Chondrocyte (in vitro differentiated cells): ENCODE measurements at regions not wholly inside any gene's neighbourhood (a gene's known extent, or its start where the extent isn't known, plus 50 kb on each side); places are given as distances from the start of the nearest gene placed in this dataset.

Experiments
- DNase-seq: peaks from one replicate; pipeline ENCODE4 v3.0.0; 2021; ENCODE audit warnings: mixed read lengths, low spot score
- H3K27ac Mint-ChIP-seq: one replicate; pipeline ENCODE4 v1.8.0; 2021; ENCODE audit warnings: mild to moderate bottlenecking, moderate library complexity, mixed read lengths; ENCODE audit not compliant: unreplicated experiment
- H3K27me3 Mint-ChIP-seq: 2 replicates; pipeline ENCODE4 v1.8.0; 2021; ENCODE audit warnings: low read depth, mixed read lengths
- H3K36me3 Mint-ChIP-seq: 2 replicates; pipeline ENCODE4 v1.8.0; 2021; ENCODE audit warnings: low read depth, mixed read lengths
- H3K4me1 Mint-ChIP-seq: 2 replicates; pipeline ENCODE4 v1.8.0; 2021; ENCODE audit warnings: low read depth, mild to moderate bottlenecking, mixed read lengths
- H3K4me3 Mint-ChIP-seq: one replicate; pipeline ENCODE4 v1.8.0; 2021; ENCODE audit warnings: mild to moderate bottlenecking, moderate library complexity, mixed read lengths; ENCODE audit not compliant: unreplicated experiment
- H3K9me3 Mint-ChIP-seq: 2 replicates; pipeline ENCODE4 v1.8.0; 2021; ENCODE audit warnings: low read depth, mixed read lengths
- CTCF ChIP-seq: fragments of 200-600 bp; sonication (generic); IDR thresholded peaks from 2 replicates; pipeline ENCODE4 v1.5.0; 2021; ENCODE audit warnings: antibody characterized with exemption, mild to moderate bottlenecking, moderate library complexity

DNA sequence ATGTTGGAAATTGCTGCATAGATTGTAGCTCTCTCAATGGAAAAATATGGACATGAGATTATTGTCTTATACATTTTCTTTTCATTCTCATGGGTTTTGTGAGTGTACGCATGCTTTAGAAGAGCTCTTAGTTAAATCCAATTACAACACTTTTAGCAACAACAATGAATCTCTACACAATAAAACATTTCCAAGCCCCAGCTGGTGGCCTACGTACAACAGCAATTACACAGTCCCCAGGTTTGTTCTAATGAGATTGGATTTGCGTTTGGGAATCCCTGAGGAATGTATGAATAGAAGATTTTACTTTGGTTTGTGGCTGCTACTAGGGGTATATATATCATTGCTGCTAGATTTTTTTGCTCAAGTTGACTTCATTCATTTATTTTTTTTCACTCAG, 98.6 kb downstream of the FHDC1 start:
- H3K4me1 Mint-ChIP-seq = peaks cover 15% of the 10 kb centered on the region
- H3K4me3 Mint-ChIP-seq = no peak overlapping the region
- peaks cover 4% of the 10 kb centered on the region for H3K36me3 Mint-ChIP-seq
- peaks cover 8% of the 10 kb centered on the region for H3K9me3 Mint-ChIP-seq
- no peak for DNase-seq
- no peak for TF ChIP-seq CTCF
- H3K27me3 Mint-ChIP-seq = no peaks in the 10 kb centered on the region
- H3K27ac Mint-ChIP-seq = no peak overlapping the region

DNA sequence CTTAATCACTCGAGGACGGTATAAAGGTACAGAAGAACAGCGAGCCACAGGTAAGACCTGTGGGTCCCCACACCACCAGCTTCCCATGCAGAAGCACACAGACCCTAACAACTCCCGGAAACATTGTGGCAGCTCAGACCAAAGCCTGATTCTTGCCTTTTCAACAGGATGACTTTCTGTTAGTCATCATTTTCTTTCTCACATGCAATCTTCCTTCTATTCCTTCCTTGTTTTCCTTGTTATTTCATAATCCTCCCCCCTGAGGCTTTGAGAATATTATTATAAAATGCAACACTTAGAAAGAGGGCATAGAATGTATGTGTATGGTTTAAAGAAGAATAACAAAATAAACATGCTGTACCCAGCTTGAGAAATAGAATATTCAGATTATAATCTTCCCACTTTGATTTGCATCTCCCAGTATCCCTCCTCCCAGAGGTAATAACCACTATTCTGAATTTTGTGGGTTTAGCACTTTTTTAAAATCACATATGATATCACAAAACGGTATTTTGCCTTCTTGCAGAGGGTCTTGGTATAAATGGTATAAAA, 100.9 kb downstream of the FHDC1 start:
- Mint-ChIP-seq H3K4me1 (peaks cover 15% of the 10 kb centered on the region), H3K36me3 (no peaks in the 10 kb centered on the region), H3K4me3 (no peak overlapping the region), H3K9me3 (no peaks in the 10 kb centered on the region), H3K27ac (no peak overlapping the region), H3K27me3 (no peaks in the 10 kb centered on the region)
- TF ChIP-seq CTCF = no peak
- DNase-seq = no peak

DNA sequence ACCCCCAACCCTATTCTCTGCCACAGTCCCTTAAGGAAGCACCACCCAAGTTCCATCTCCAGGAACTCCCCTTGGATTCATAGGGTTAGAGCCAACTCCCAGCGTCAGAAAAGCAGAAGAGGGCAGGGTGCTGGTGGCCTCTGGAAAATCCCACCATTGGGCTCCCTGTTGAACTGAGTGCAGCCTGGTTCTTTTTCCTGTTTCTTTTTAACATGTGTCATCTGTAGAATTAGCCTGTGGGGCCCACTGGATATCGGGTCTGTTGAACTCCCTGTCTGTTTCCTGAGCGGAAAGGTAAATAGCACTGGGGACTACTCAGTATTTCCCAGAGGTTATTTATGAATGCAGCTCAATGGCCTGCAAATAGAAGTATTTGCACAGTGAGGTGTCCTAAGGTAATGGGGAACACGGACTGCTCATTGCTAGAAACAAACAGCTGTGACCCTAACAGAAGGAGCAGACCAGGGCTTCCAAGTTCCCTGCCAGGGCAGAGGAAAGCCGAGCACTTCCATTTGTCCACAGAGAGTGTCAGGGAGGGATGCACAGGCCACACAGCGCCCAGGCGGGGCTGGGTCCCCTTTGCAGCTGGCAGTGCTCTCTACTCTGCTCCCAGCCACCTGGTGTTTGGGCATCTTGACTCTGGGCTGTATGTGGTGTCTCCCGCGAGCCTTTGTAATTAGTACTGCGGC, 102.6 kb downstream of the FHDC1 start:
- no peaks in the 10 kb centered on the region for H3K27me3 Mint-ChIP-seq
- no peaks in the 10 kb centered on the region for H3K9me3 Mint-ChIP-seq
- H3K4me3 Mint-ChIP-seq = no peak overlapping the region
- H3K27ac Mint-ChIP-seq = no peak overlapping the region
- H3K4me1 Mint-ChIP-seq = peaks cover 15% of the 10 kb centered on the region
- DNase-seq = no peak
- TF ChIP-seq CTCF = no peak
- no peaks in the 10 kb centered on the region for H3K36me3 Mint-ChIP-seq

DNA sequence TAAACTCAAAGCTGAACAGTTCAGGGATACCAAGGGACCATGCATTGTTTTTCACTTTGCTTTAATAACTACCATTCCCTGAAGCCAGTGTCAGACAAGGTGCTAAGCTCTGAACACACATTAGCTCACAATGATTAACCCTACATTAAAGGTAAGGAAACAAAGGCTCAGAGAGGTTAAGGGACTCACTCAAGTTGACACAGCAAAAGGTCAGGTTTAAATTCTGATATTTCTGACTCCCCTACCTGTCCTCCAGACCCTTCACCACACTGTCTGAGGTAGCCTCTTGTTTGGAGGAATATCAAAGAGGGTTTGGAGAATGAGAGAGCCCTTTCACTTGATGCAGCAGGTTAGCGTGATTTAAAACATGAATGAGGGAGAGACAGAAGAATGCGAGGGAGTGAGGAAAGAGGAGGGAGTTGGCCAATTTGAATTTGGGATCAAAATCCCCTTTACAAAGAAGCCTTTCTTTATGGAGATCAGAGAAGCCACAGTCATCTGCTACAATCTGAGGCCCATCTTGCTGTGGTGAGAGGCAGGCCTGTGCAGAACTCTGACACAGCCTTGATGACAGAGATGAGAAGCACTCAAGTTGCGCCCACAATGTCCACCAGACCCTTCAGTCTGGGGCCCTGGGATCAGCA, 103.5 kb downstream of the FHDC1 start:
- Mint-ChIP-seq H3K4me1 (peaks cover 15% of the 10 kb centered on the region), H3K27me3 (no peaks in the 10 kb centered on the region), H3K36me3 (no peaks in the 10 kb centered on the region), H3K9me3 (no peaks in the 10 kb centered on the region), H3K4me3 (no peak overlapping the region), H3K27ac (no peak overlapping the region)
- TF ChIP-seq CTCF = no peak
- no peak for DNase-seq

DNA sequence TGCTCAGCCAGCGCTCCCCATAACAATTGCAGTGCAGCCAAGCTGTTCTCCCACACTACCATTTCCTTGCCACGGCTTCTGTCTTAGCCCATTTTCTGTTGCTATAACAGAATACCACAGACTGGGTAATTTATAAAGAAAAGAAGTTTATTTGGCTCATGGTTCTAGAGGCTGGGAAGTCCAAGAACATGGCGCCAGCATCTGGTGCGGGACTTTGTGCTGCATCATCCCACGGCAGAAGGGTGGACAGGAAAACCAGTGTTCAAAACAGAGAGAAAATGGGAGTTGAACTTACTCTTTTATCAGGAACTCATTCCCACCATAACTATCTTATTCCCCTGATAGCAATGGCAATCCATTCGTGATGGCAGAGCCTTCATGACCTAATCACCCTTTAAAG, 104.6 kb downstream of the FHDC1 start:
- no peaks in the 10 kb centered on the region for H3K36me3 Mint-ChIP-seq
- H3K9me3 Mint-ChIP-seq = no peaks in the 10 kb centered on the region
- no peaks in the 10 kb centered on the region for H3K27me3 Mint-ChIP-seq
- H3K27ac Mint-ChIP-seq = no peak overlapping the region
- H3K4me3 Mint-ChIP-seq = no peak overlapping the region
- no peak for DNase-seq
- TF ChIP-seq CTCF = no peak
- H3K4me1 Mint-ChIP-seq = peaks cover 18% of the 10 kb centered on the region
